Right cardiac atrium (tissue), 5 donors: ENCODE measurements at regions not wholly inside any gene's neighbourhood (a gene's known extent, or its start where the extent isn't known, plus 50 kb on each side); places are given as distances from the start of the nearest gene placed in this dataset.

Experiments used
- ATAC-seq, 2 donors: fragments of 200-7000 bp; cut with Tn5 transposase; one replicate each; pipeline versions ENCODE4 v1.8.0 to v1.9.1; 2020; ENCODE audit warnings: moderate library complexity in 2 of 2, mild to moderate bottlenecking in 1 of 2
- DNase-seq, 3 donors: peaks; one replicate each; pipeline ENCODE4 v3.0.0-alpha.2; 2020
- H3K27ac ChIP-seq: one replicate; pipeline ENCODE4 v1.5.1; 2013; ENCODE audit warnings: mild to moderate bottlenecking, low read length, control low read depth, moderate library complexity
- H3K27me3 ChIP-seq: one replicate; pipeline ENCODE4 v1.6.1; 2013; ENCODE audit not compliant: control insufficient read depth, insufficient read depth
- H3K4me1 ChIP-seq: one replicate; pipeline ENCODE4 v1.6.1; 2013; ENCODE audit warnings: low read length; ENCODE audit not compliant: control insufficient read depth, insufficient read depth
- H3K4me3 ChIP-seq: one replicate; pipeline ENCODE4 v1.5.1; 2013; ENCODE audit warnings: low read length, control low read depth
- H3K9me3 ChIP-seq: one replicate; pipeline ENCODE4 v1.6.1; 2013; ENCODE audit warnings: low read length; ENCODE audit not compliant: control insufficient read depth
- WGBS: extraction: QIAGEN DNeasy Blood & Tissue Kit; methylation state at CpG from one replicate; pipeline ENCODE4 v1.1.7; 2013; 5-methylcytosine and 5-hydroxymethylcytosine counted together
- intact Hi-C, 4 donors: fragments of 100-400 bp; cut with DNase I; formaldehyde crosslinking; loops; one replicate each; pipeline versions ENCODE4 v1.11.0 to v1.14.0; 2022 to 2023
- donor health status: healthy with polysubstance abuse.
- donor health status: DM: no; HTN: yes; CAD: no.
- donor health status: DM: no; HTN: no; CAD: no.
- donor health status: DM: no; HTN: yes; CAD: no; lungs with severe emphysema.
- donor health status: DM: yes; HTN: yes; CAD: no.

DNA sequence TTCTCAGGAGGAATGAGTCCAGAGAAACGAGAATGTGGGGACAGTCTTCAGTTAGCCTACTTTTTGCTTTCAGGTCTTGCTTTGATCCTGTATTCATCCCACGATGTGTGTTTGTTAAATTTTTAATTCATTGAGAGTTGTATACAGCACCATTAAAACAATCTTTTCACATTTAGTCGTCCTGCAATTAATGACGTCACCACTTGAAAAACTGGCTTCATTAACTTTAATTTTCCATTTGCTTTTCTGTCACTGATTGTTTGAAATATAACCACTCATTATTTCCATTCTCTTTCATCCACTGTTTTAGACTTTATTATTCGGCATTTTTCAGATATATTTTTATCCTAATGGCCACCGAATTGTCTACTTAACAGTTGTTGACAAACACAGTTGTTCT, 146.9 kb downstream of the TFEC start:
- intact Hi-C loops = no loop called here
- no peak overlapping the region for H3K4me3 ChIP-seq
- H3K27me3 ChIP-seq = no peaks in the 10 kb centered on the region
- DNase-seq (no peak), ATAC-seq (no peak)
- H3K9me3 ChIP-seq = no peaks in the 10 kb centered on the region
- no peaks in the 10 kb centered on the region for H3K4me1 ChIP-seq
- 85% methylated on average over 6 of the region's 6 CpGs for WGBS
- H3K27ac ChIP-seq = no peak overlapping the region

DNA sequence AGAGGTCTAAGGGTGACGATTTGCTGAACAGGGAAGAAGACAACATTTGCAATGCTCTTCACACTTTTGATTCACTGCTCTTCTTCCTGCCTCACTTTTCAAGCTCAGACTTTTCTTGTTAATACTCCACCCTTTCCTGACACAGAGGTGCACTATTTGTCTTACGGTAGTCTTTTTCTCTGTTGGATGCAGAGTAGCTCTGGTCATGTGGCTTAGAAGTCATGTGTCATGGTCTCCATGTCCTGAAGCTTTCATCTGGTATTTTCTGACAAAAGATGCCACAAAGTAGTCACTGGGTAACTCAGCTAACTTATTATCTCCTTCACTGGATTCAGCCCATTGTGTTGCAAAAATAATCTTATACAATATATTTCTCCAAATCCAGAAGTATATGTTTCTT, 149.1 kb downstream of the TFEC start:
- ATAC-seq (no peak), DNase-seq (no peak)
- no peaks in the 10 kb centered on the region for H3K27me3 ChIP-seq
- H3K9me3 ChIP-seq = no peaks in the 10 kb centered on the region
- H3K27ac ChIP-seq = no peak overlapping the region
- H3K4me3 ChIP-seq = no peak overlapping the region
- no peaks in the 10 kb centered on the region for H3K4me1 ChIP-seq
- intact Hi-C loops = no loop called here
- WGBS = 80% methylated on average over 2 of the region's 2 CpGs

DNA sequence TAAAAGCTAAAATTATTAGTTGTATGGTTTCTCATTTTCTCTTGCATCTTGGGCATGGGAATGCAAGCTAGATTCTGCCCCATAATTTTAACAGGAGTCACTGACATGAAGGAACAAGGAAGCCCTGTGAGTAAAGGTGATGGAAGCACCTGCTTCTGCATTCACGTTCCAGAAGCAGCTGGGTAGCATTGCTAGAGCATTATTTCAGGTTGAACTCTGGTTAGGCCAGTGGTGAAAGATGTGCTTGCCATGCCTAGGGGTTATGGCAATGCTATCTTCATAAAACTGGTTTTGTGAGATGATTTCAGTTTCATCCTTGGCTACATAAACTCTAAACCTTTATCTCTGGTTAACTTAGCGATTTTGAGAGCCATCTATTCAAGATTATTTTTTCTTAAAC, 151.4 kb downstream of the TFEC start:
- Histone ChIP-seq H3K4me1 (no peaks in the 10 kb centered on the region), H3K27me3 (no peaks in the 10 kb centered on the region), H3K9me3 (no peaks in the 10 kb centered on the region), H3K4me3 (no peak overlapping the region), H3K27ac (no peak overlapping the region)
- 80% methylated on average over 2 of the region's 2 CpGs for WGBS
- DNase-seq = no peak
- ATAC-seq = no peak
- intact Hi-C loops = no loop called here

DNA sequence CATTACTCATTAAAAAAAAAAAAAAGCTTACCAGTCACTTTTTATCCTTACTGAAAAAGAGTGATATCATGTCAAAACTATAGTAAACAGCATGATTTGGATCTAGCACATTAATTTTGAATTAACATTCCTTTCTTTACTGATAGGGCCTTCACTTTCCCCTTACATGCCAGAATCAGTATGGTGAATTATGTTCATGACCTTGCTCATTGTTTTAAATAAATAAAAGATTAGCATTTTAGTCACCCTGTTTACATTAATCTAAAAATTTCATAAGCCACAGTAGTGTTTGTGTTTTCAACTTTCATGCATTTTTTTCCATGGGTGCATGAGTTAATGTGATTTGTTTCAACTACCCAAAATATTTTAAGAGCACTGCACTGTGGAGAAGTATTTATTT, 160.8 kb downstream of the TFEC start:
- Histone ChIP-seq H3K27me3 (no peaks in the 10 kb centered on the region), H3K4me1 (no peaks in the 10 kb centered on the region), H3K27ac (no peak overlapping the region), H3K9me3 (no peaks in the 10 kb centered on the region), H3K4me3 (no peak overlapping the region)
- ATAC-seq (no peak), DNase-seq (no peak)
- intact Hi-C loops = no loop called here

DNA sequence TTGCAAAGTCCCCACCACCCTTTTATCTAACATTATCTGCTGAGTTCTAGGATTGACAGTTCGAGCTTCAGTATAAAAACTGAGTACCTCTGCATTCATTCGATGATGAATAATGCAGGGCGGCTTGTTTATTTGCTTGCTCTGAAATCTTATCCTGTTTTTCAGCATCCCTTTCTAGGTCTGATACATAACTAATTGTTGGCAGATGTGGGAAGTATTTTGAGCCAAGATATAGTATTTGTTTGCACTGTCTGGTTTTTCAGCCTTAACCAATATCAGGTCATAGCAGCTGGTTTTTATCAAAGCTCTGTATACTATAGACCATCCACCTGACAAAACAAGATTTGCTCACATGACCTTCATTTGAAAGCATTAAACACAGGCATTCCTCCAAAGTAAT, 161.4 kb downstream of the TFEC start:
- DNase-seq (no peak), ATAC-seq (no peak)
- H3K4me1 ChIP-seq = no peaks in the 10 kb centered on the region
- WGBS = 47% methylated on average over 3 of the region's 3 CpGs
- intact Hi-C loops = no loop called here
- H3K27ac ChIP-seq = no peak overlapping the region
- H3K4me3 ChIP-seq = no peak overlapping the region
- no peaks in the 10 kb centered on the region for H3K9me3 ChIP-seq
- H3K27me3 ChIP-seq = no peaks in the 10 kb centered on the region

DNA sequence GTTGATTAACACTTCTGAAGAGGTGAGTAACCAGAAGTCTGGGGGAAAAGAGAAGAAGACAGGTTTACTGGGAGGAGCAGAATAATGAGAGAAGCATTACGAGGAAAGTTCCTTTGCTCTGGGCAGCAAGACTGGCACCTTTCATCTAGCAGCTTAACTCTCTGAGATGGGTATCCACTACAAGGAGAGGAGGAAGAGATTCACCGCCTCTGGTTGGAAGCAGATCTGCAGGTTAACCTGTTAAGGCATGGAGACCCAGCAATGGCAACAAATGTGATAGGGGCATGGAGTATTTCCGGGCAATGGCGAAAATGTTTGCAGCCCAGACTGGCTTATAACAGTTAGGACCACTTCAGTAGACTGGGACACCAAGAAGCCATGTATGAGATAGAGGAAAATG, 162.2 kb downstream of the TFEC start:
- no peaks in the 10 kb centered on the region for H3K4me1 ChIP-seq
- no peaks in the 10 kb centered on the region for H3K27me3 ChIP-seq
- no peak overlapping the region for H3K27ac ChIP-seq
- 91% methylated on average over 4 of the region's 4 CpGs for WGBS
- DNase-seq (no peak), ATAC-seq (no peak)
- H3K4me3 ChIP-seq = no peak overlapping the region
- H3K9me3 ChIP-seq = no peaks in the 10 kb centered on the region
- intact Hi-C loops = no loop called here

DNA sequence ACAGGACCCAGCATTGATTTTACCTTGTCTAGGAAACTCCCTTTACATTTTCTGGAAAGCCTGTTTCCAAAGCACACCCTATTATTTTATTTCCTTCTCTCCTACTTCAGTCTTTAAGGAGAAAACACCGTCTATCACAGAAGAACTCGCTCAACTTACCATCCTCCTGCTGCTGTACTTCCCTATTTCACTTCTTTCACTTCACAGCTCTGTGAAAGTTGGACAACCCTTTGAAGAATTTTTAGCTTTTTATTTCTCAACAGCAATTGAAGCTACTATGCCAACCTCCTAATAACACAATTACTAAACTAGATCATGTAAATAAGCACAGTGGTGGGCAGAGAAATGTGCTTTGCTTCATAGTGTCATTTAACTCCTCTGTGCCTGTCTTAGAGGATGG, 166.5 kb downstream of the TFEC start:
- no peaks in the 10 kb centered on the region for H3K9me3 ChIP-seq
- no peak overlapping the region for H3K27ac ChIP-seq
- no peaks in the 10 kb centered on the region for H3K4me1 ChIP-seq
- WGBS = 64% methylated on average over 2 of the region's 2 CpGs
- ATAC-seq (no peak), DNase-seq (no peak)
- intact Hi-C loops = no loop called here
- no peak overlapping the region for H3K4me3 ChIP-seq
- no peaks in the 10 kb centered on the region for H3K27me3 ChIP-seq

DNA sequence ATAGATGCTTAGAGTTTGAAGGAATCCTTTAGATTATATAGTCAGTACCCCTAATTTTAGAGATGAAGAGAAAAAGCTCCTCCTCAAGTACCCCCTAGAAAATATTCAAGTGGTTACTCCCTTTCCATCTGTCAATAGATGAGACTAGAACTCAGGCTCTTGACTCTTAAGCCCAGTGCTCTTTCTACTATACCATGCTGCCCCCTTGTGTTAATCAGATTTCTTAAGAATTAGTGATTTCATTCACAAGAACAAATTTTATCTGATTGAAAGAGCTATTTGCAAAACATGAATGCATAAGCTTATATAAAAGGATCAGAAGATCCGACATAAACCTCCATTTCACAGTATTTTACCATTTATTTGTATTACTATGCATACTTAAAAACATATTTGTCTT, 179.3 kb downstream of the TFEC start:
- Histone ChIP-seq H3K27ac (no peak overlapping the region), H3K4me3 (no peak overlapping the region), H3K4me1 (no peaks in the 10 kb centered on the region), H3K9me3 (no peaks in the 10 kb centered on the region), H3K27me3 (peaks cover 4% of the 10 kb centered on the region)
- no peak for DNase-seq
- intact Hi-C loops = no loop called here
- 74% methylated on average over 1 of the region's 1 CpG for WGBS
- ATAC-seq = no peak

DNA sequence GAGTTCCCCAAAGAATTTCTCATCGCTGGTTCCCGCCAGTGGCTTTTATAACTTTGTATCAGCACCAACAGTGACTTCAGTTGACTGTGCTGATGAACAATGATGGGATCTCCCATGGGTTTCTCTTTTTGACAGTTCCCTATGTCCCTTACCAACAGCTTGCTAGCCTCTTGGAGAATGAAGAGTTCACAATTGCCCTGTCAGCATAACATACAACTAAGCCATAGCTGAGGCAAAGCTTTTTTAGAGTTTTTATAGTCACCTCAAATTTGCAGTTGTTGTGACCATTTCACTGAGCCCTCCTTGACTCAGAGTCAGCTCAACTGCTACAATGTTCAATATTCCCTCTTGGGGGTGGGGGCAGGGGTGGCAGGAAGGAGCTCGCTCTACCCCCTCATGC, 179.8 kb downstream of the TFEC start:
- no peaks in the 10 kb centered on the region for H3K9me3 ChIP-seq
- H3K27me3 ChIP-seq = peaks cover under 1% of the 10 kb centered on the region
- no peak overlapping the region for H3K27ac ChIP-seq
- no peaks in the 10 kb centered on the region for H3K4me1 ChIP-seq
- DNase-seq (no peak), ATAC-seq (no peak)
- 88% methylated on average over 3 of the region's 3 CpGs for WGBS
- H3K4me3 ChIP-seq = no peak overlapping the region
- intact Hi-C loops = no loop called here

DNA sequence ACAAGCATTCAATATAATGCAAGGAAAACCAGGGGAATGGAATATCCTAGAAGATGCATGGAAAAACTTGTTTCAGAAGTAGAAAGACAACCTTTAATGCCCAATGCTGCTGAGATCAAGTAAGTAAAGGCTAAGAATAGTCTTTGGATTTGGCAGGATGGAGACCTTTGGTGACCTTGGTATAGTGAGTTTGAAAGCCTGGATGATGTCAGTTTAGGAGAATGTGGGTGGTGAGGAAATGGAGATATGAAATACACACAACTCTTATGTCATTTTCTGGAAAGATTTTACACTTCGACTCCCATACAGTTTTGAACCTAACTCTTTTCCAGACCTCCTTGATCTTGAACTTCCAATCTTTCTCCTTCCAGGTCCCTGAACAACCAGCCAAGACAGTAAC, 185.7 kb downstream of the TFEC start:
- no peak for DNase-seq
- Histone ChIP-seq H3K4me3 (no peak overlapping the region), H3K4me1 (no peaks in the 10 kb centered on the region), H3K27ac (no peak overlapping the region), H3K27me3 (no peaks in the 10 kb centered on the region), H3K9me3 (no peaks in the 10 kb centered on the region)
- whole genome bisulfite sequencing = 57% methylated on average over 1 of the region's 1 CpG
- ATAC-seq = no peak
- intact Hi-C loops = no loop called here

DNA sequence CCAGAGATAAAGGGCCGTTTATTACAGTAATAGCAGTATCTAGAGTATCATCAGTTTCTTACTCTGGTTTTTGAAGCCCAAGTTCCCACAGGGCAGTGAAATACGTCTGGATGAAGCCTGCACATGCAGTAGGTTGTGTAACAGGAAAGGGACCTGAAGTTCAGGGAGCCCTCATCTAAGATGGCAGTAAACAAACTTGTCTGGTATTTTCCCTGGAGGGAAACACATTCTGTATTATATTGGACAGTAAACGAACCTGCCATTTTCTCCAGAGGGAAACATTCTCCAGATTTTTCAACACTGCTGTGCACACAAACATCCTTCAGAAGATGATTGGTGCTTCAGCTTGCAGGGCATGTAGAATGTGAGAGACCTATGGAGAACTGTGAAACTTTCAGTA, 189.9 kb downstream of the TFEC start:
- ATAC-seq = no peak

DNA sequence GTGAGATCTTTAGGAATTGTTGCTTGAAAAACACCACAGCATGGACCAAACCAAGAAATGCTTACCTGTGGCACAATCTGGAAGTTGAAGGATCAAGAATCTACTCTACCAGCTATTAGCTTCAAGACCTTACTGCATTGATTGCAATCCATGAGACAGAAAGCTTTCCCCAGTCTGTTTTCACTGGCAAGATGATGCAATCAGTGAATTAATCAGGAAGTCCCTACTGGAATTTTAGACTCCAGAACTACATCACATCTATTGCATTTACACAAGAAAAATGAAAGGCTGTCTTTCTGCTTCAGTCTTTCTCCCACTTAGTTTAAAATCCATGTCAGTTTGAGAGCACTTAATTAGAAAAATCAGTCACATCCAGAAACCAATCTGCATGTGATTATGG, 191.7 kb downstream of the TFEC start:
- H3K4me3 ChIP-seq = no peak overlapping the region
- DNase-seq = no peak
- intact Hi-C loops = no loop called here
- no peaks in the 10 kb centered on the region for H3K4me1 ChIP-seq
- no peaks in the 10 kb centered on the region for H3K27me3 ChIP-seq
- no peak for ATAC-seq
- H3K27ac ChIP-seq = no peak overlapping the region
- no peaks in the 10 kb centered on the region for H3K9me3 ChIP-seq

More for the DNA sequence above, 189.9 kb downstream of the TFEC start:
- Histone ChIP-seq H3K27ac (no peak overlapping the region), H3K27me3 (no peaks in the 10 kb centered on the region), H3K4me1 (no peaks in the 10 kb centered on the region), H3K4me3 (no peak overlapping the region), H3K9me3 (no peaks in the 10 kb centered on the region)
- intact Hi-C loops = no loop called here
- WGBS = 14% methylated on average over 3 of the region's 3 CpGs
- no peak for DNase-seq
